ENCODE measurements at regions not wholly inside any gene's neighbourhood (a gene's known extent, or its start where the extent isn't known, plus 50 kb on each side); places are given as distances from the start of the nearest gene placed in this dataset.

GRCh38 chr10:128907155-128907941, 559.7 kb upstream of the MGMT start:
- no peak for DNase-seq

DNA sequence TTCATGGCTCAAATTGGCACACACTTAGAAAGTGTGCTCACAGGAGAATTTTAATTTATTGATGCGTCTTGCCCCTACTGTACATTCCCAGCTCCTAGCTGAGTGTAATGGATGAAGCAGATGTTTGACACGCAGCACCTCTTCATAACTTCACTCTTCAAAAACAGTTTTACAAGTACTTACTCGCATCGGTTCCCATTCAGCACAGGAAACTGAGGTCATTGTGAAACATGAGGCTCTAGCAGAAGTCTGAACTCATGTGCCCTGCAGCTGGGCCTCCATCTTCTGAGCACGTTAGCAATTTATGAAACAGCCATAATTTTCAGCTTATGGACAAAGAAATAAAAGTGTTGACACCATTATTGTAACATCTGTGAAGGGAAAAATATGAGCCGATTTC, 558.9 kb upstream of the MGMT start:
- DNase-seq, result peak; percentile 74

GRCh38 chr10:128908499-128908898, 558.5 kb upstream of the MGMT start:
- no peak for DNase-seq

DNA sequence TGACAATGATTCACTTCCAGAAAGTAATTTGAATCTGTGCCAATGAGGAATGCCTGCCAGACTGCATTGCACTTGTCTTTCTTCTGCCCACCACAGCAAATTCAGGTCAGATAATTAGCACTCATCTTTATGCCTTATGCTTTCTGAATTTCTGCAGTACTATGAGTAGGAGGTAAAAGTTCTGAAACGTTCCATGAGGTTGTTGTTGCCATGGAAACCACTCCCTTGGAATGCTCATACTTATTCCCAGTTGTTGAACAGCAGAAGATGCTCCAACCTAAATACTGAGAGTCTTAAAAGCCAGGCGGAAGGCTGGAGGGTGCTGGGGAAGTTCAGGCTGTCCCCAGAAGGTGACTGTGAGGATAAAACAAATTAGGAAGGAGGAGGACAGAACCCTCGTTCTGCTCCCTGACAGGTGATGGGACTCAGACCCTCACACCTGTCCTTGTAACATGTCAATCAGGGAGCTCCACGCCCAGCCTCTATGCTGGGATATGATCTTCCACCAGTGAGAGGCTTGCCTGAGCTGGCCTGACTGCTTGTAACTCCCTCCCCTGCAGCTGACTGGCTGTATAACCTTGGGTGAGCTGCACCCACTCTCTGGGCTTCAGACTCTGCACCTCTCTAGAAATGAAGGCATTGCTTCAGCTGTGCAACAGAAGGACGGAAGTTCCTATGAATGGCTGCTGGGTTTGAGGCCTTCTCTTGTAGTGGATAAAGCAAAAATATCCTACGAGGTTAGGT, 554.3 kb upstream of the MGMT start:
- DNase-seq, result peak; percentile 77

- DNase-seq, result peak; percentile 80
These were observed 552.4 kb upstream of the MGMT start for GRCh38 chr10:128914681-128915080.

- no peak for DNase-seq
These were observed 551.4 kb upstream of the MGMT start for GRCh38 chr10:128915630-128916029.

GRCh38 chr10:128916383-128916782, 550.7 kb upstream of the MGMT start:
- DNase-seq, result peak; percentile 64

DNA sequence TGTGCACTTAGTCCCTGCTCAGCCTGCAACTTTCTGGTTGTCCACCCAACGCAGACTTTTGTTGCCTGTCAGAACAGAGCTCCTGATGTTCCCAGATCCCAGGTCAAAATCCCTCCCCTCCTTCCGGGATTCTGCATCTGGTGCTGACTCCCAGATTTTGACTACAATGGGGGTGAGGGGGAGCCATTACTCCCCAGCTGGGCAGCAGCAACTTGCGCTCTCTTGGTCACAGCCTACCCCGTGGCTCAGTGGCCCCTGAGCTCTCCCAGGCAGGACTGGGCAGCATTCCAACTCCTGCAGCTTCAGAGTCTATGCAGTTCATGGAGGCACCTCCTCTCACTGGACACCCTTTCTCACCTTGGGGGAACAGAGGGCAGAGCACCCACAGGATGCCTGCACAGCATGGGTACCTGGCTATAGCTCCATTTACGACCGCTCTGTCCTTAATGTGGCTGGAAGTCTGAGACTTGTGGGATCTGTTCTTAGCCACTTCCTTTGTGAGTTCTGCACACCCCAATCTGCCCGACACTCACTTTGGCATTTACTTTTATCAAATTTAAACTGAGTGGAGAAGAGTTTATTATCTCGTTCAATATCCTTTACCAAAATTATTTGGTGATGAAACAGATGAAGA, 545.5 kb upstream of the MGMT start:
- DNase-seq, result no peak

DNA sequence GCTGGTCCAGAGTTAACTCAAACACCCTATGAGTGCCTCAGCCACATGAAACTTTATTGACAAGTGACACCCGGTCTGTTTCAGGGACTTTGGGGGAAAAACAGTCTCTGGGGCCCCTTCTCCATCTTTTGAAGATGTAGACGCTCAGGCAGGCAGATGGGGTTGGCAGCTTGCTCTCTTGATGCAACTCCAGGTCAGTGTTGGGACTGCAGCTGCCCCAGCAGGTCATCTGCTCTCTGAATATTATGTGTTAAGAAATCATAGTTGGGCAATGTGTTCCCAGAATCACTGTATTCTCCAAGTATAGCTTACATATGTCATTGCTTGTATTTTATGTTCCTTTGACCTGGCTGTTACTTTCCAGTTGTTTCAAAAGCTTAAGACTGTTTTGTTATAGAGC, 544.9 kb upstream of the MGMT start:
- DNase-seq, result no peak

DNA sequence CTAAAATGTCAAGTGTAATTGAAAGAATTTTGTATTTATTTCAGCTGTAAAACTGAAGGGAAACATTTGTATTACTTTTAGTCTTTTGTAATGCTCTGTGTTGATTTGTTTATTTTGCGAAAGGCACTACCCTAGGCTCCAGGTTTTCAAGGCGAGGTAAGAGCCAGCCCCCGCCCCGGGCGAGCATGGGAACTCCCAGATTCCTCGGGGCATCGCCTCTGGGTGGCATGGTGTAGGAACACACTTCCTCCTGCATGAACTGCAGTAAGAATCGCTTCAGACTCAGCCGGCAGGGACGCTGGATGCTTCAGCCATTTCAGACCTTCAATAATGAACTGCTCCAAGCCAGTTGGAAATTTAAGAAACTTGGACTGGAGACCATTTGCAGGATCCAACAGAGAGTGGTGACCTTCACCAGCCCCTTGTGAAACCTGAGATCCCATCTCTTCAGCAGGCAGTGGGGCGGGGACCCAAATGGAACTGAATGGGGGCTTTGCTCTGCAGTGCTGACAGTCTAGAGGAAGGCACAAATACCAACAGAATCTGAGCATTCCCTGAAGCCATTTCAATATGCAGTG, 544.3 kb upstream of the MGMT start:
- DNase-seq, result no peak

DNA sequence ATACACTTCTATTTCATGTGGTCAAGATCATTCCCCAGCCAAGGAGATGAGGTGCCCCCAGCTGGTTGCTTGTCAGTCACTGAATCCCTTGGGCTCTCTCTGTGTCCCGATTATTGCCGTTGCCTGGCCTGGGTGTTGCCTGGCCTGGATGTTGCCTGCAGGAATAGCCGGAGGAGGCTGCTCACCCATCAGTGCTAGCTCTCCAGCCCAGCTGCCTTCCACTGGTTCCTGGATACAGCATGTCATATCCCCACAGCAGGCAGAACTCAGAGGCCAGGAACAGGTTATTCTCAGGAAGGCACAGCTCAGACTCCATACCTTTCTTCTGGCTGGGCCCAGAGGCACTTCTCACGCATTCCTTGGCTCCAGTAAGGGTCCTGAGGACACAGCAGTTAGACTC, 542.1 kb upstream of the MGMT start:
- DNase-seq, result no peak

DNA sequence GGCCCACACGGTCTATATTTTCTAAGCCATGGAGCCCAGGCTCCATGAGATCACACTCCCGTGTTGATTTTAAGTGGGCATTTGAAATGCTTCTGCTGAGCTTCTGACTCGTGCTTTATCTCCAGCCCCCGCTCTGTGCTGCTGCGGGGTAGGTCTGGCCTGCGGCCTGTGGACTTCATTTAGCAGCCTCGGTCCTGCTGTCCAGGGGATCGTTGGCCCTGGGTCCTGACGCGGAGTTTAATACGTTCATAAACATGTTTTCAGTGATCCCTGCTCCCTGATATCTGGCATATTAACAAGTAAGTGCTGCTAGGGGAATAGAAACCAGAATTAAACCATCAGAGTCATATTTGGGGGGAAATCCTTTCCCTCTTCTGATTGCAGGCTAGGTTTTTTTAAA, 540.3 kb upstream of the MGMT start:
- DNase-seq, result no peak

DNA sequence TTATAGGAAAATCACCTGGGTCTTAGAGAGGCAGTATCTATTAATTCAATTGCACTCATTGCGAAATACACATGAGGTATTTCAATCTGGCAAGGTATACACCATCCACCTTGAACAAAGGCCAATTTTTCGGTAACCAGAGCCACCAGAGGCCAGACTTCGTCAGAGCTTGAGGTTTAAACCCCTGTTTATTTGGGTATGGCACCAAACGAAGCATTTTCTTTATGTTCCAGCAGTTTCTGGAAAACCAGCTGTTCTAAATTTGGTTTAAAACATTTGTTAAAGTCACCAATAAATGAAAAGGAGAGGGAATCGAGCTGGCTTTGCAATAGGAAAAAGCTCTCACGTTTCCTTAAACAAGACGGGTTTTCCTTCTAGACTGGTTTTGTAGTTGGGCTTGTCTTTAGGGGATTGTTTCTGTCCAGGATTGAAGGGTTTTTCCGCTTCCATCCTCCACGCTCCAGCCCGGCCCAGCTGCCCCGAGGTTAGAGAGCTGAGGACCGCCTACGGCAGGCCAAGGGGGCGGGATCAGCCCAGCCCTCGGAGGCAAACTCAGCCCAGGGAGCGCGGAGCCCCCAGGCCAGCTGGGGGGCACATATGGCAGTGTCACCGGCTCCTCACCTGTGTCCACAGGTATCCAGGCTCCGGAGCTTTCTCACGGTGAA, 539.4 kb upstream of the MGMT start:
- peak; percentile 93 for DNase-seq

GRCh38 chr10:128928231-128928836, 538.7 kb upstream of the MGMT start:
- DNase-seq, result no peak

- DNase-seq, result peak; percentile 92
These were observed 537.9 kb upstream of the MGMT start for GRCh38 chr10:128929131-128929530.

DNA sequence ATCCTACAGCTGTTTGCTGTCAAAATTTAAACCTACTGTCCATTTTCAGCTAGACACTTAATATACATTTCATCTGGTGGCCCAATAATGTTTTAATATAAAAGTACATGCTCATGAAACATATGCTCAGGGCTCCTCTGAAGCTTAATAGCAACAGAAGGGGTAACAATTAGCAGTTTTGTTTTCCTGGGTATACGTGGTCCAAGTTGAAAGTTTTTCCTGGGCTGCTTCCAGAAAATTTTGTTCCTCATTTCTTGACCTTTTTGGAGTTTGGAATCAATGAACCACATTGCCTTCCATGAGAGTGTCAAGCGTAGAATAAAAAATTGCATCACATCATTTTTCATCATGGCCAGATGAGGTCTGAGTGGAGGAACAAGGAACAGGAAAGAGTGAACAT, 537.3 kb upstream of the MGMT start:
- DNase-seq, result peak; percentile 82

- DNase-seq, result no peak
These were observed 536.5 kb upstream of the MGMT start for GRCh38 chr10:128930515-128930914.

DNA sequence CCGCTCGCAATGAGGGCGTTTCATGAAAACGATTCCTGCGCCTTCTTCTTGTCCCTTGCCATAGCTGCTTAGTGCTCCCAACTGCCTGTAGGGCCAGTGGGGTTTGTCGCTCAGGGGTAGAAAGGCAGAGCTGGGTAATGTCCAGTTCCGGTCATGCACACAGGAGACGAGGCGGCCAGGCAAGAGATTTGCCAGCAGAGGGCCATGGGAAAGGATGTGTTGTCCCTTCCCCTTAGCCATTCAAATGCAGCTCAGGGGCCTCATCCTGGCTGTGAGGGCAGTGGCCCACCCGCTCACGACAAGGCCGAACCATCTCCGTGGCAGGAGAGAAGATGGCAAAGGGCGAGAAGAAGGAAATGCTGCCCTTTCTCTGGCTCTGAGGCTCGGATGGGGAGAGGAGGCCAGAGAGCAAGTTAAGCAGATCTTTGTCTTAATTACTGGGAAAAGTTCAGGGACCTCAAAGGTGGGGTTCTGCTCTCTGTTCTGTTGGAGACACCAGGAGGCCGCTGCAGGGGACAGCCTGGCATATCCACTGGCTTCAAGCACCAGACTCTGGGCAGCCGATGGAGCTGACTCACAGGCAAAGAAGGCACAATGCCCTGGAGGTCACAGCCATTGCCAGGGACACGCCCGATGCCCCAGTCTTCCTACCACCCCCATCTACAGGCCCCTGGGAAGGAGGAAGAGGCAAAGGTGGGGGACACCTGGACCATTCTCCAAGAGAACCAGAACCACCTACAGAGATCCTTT, 534.8 kb upstream of the MGMT start:
- no peak for DNase-seq

- no peak for DNase-seq
These were observed 532.5 kb upstream of the MGMT start for GRCh38 chr10:128934492-128934891.

DNA sequence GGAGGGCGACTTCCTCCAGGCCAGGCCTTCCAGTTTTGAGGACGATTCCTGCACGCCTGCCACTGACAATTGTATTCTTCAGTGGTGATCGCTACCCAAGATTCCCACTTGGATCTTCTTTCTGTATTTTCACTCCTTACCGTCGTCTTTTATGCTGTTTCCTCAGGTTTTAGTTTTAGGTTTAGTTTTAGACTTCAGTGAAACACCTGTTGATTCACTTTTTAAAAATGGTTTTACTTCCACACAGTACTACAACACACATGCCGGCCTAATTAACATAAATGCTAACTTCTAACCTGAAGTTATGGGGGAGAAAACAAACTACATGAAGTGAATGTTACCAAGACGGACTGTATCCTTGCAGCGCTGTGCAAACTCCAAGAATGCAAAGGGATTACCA, 530.6 kb upstream of the MGMT start:
- DNase-seq, result no peak

GRCh38 chr10:128938558-128938957, 528.5 kb upstream of the MGMT start:
- peak; percentile 54 for DNase-seq
